Astrocyte (in vitro differentiated cells and primary cell): ENCODE measurements at regions not wholly inside any gene's neighbourhood (a gene's known extent, or its start where the extent isn't known, plus 50 kb on each side); places are given as distances from the start of the nearest gene placed in this dataset.

Source experiments
- DNase-seq: peaks from one replicate; pipeline ENCODE4 v3.0.0-alpha.2; 2010; ENCODE audit warnings: low read depth
- FAIRE-seq: peaks from 2 replicates; lab custom pipeline; 2011; peaks lifted over from hg19 to GRCh38; lab: Jason Lieb, UNC
- H2AFZ ChIP-seq: 2 replicates; pipeline ENCODE4 v1.6.0; 2012; ENCODE audit warnings: low read depth, low read length, inconsistent platforms
- H3K27ac ChIP-seq: 2 replicates; pipeline ENCODE4 v1.5.1; 2011; ENCODE audit warnings: low read depth, low read length, inconsistent platforms
- H3K27me3 ChIP-seq: 2 replicates; pipeline ENCODE4 v1.6.0; 2011; ENCODE audit warnings: low read length, inconsistent platforms; ENCODE audit not compliant: insufficient read depth
- H3K36me3 ChIP-seq: 2 replicates; pipeline ENCODE4 v1.5.1; 2011; ENCODE audit warnings: low read length, inconsistent platforms; ENCODE audit not compliant: insufficient read depth
- H3K4me1 ChIP-seq: 2 replicates; pipeline ENCODE4 v1.5.1; 2011; ENCODE audit warnings: low read length, inconsistent platforms; ENCODE audit not compliant: insufficient read depth
- H3K4me2 ChIP-seq: 2 replicates; pipeline ENCODE4 v1.6.0; 2012; ENCODE audit warnings: low read length, inconsistent platforms
- H3K4me3 ChIP-seq: 2 replicates; pipeline ENCODE4 v1.5.1; 2011; ENCODE audit warnings: low read depth, mild to moderate bottlenecking, low read length, inconsistent platforms; ENCODE audit not compliant: insufficient read depth
- H3K79me2 ChIP-seq: 2 replicates; pipeline ENCODE4 v1.6.0; 2012; ENCODE audit warnings: mild to moderate bottlenecking, low read length, inconsistent platforms; ENCODE audit not compliant: insufficient read depth
- H3K9ac ChIP-seq: 2 replicates; pipeline ENCODE4 v1.6.0; 2012; ENCODE audit warnings: mild to moderate bottlenecking, low read length, inconsistent platforms
- H3K9me3 ChIP-seq: 2 replicates; pipeline ENCODE4 v1.5.1; 2012; ENCODE audit warnings: low read depth, mild to moderate bottlenecking, low read length, inconsistent platforms; ENCODE audit not compliant: insufficient read depth
- H4K20me1 ChIP-seq: 2 replicates; pipeline ENCODE4 v1.6.0; 2012; ENCODE audit warnings: low read length, inconsistent platforms; ENCODE audit not compliant: insufficient read depth
- H3K27ac Mint-ChIP-seq: one replicate; pipeline ENCODE4 v1.8.0; 2021; ENCODE audit warnings: mild to moderate bottlenecking, mixed read lengths; ENCODE audit not compliant: unreplicated experiment
- H3K27me3 Mint-ChIP-seq: one replicate; pipeline ENCODE4 v1.8.0; 2021; ENCODE audit warnings: low read depth, mixed read lengths; ENCODE audit not compliant: unreplicated experiment
- H3K36me3 Mint-ChIP-seq: one replicate; pipeline ENCODE4 v1.8.0; 2021; ENCODE audit warnings: low read depth, mixed read lengths; ENCODE audit not compliant: unreplicated experiment
- H3K4me1 Mint-ChIP-seq: one replicate; pipeline ENCODE4 v1.8.0; 2021; ENCODE audit warnings: low read depth, mixed read lengths; ENCODE audit not compliant: unreplicated experiment
- H3K4me3 Mint-ChIP-seq: one replicate; pipeline ENCODE4 v1.8.0; 2021; ENCODE audit warnings: mild to moderate bottlenecking, moderate library complexity, mixed read lengths; ENCODE audit not compliant: unreplicated experiment
- H3K9me3 Mint-ChIP-seq: one replicate; pipeline ENCODE4 v1.8.0; 2021; ENCODE audit warnings: mild to moderate bottlenecking, mixed read lengths; ENCODE audit not compliant: unreplicated experiment
- EZH2 ChIP-seq: IDR thresholded peaks from 2 replicates; pipeline ENCODE4 v1.6.1; 2012; ENCODE audit warnings: mild to moderate bottlenecking, low read length, inconsistent platforms; ENCODE audit not compliant: insufficient read depth
- TF ChIP-seq, protein P1 (sequence below): IDR thresholded peaks from 2 replicates; pipeline ENCODE4 v1.5.1; 2011; ENCODE audit warnings: low read depth, mild to moderate bottlenecking, inconsistent platforms, low read length, moderate library complexity; ENCODE audit not compliant: insufficient read depth

DNA sequence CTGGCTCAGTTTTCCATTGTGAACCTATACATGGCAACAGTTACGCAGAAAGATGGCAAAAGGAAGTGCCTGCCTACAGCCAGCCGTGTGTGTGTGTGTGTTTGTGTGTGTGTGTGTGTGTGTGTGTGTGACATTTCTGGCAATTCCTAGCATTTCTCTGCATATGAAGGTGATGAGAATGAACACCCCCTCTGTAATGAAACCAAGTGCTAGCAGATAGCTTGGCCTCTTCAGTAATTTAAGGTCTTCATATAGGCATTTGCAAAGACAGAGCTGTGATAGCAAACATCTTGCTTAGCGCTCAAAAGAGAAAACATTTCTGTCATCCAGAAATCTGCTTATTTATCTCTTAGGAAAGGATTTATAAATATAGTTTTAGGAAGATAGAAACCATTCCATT lies 389.1 kb downstream of the AACS start:
- DNase-seq (no peak), FAIRE-seq (no peak)
- no peaks in the 10 kb centered on the region for H3K27me3 Mint-ChIP-seq
- Histone ChIP-seq H3K36me3 (no peaks in the 10 kb centered on the region), H4K20me1 (no peaks in the 10 kb centered on the region), H2AFZ (no peak overlapping the region), H3K4me1 (no peaks in the 10 kb centered on the region), H3K4me3 (no peak overlapping the region), H3K27ac (no peak overlapping the region), H3K9ac (no peak overlapping the region), H3K9me3 (no peaks in the 10 kb centered on the region), H3K4me2 (no peak overlapping the region), H3K79me2 (no peaks in the 10 kb centered on the region), H3K27me3 (no peaks in the 10 kb centered on the region)
- TF ChIP-seq, protein P1, sequence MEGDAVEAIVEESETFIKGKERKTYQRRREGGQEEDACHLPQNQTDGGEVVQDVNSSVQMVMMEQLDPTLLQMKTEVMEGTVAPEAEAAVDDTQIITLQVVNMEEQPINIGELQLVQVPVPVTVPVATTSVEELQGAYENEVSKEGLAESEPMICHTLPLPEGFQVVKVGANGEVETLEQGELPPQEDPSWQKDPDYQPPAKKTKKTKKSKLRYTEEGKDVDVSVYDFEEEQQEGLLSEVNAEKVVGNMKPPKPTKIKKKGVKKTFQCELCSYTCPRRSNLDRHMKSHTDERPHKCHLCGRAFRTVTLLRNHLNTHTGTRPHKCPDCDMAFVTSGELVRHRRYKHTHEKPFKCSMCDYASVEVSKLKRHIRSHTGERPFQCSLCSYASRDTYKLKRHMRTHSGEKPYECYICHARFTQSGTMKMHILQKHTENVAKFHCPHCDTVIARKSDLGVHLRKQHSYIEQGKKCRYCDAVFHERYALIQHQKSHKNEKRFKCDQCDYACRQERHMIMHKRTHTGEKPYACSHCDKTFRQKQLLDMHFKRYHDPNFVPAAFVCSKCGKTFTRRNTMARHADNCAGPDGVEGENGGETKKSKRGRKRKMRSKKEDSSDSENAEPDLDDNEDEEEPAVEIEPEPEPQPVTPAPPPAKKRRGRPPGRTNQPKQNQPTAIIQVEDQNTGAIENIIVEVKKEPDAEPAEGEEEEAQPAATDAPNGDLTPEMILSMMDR = no peak
- TF ChIP-seq EZH2 = no peak
- no peak overlapping the region for H3K27ac Mint-ChIP-seq
- H3K36me3 Mint-ChIP-seq = no peaks in the 10 kb centered on the region
- H3K4me1 Mint-ChIP-seq = no peaks in the 10 kb centered on the region
- no peak overlapping the region for H3K4me3 Mint-ChIP-seq
- peaks cover 5% of the 10 kb centered on the region for H3K9me3 Mint-ChIP-seq

DNA sequence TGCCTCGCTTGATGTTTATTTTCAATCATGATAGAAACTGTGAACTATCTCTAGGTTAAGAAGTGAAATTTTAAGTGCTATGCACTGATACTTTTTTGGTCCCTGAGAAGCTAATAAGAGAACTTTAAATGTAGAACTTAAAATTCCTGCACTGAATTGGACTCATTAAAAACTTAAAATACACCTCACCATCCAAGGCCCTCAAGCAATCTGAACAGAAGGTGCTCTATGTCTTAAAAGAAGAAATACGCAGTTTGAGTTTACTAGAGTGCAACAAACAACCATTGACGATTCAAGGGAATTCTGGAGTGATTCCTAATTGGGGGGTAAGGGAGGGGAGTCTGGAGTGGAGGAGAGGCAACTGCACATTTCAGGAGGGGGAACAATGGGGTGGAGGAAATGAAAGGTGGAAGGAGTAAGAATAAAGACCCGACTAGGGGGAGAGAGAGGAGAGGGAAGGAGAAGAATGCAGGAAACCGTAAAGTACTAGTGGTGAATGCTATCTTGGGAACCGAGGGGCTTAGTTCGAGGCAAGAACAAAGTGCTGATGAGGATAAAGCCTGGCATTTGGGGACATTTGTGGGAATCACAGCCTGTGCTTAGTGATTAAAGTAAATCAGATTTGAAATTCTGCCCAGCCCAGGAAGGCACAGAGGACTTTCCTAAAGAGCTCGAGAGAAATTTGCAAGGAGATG lies 389.7 kb downstream of the AACS start:
- H3K4me1 Mint-ChIP-seq = no peaks in the 10 kb centered on the region

DNA sequence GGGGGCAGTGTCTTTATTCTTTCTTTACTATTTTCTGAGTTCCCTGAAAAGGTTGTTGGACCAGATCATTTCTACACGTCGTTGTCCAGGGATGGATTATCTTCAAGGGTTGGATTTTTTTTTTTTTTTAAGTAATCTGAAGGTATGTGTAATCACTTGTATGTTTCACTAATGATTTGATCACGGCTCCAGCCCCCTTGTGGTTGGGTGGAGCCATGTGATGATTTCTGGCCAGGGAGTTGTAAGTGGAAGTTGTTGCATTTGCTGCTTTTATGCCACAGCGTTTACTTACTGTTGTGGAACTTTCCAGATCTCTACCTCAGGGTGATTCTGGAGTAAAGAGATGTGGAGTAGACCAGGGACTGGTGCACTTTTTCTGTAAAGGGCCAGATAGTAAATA lies 390.3 kb downstream of the AACS start:
- no peak overlapping the region for H3K4me2 ChIP-seq
- Mint-ChIP-seq H3K27ac (no peak overlapping the region), H3K4me3 (no peak overlapping the region), H3K27me3 (no peaks in the 10 kb centered on the region), H3K36me3 (no peaks in the 10 kb centered on the region), H3K9me3 (peaks cover 5% of the 10 kb centered on the region), H3K4me1 (no peaks in the 10 kb centered on the region)
- no peak overlapping the region for H2AFZ ChIP-seq
- DNase-seq (no peak), FAIRE-seq (no peak)
- H3K9me3 ChIP-seq = no peaks in the 10 kb centered on the region
- no peak overlapping the region for H3K4me3 ChIP-seq
- H3K36me3 ChIP-seq = no peaks in the 10 kb centered on the region
- H3K4me1 ChIP-seq = no peaks in the 10 kb centered on the region
- H3K27me3 ChIP-seq = no peaks in the 10 kb centered on the region
- TF ChIP-seq, protein P1 = no peak
- no peak for TF ChIP-seq EZH2
- no peaks in the 10 kb centered on the region for H3K79me2 ChIP-seq
- H3K27ac ChIP-seq = no peak overlapping the region
- H4K20me1 ChIP-seq = no peaks in the 10 kb centered on the region
- no peak overlapping the region for H3K9ac ChIP-seq

More for the DNA sequence above, 389.7 kb downstream of the AACS start:
- H4K20me1 ChIP-seq = no peaks in the 10 kb centered on the region
- Mint-ChIP-seq H3K27me3 (no peaks in the 10 kb centered on the region), H3K4me3 (no peak overlapping the region), H3K36me3 (no peaks in the 10 kb centered on the region), H3K27ac (no peak overlapping the region), H3K9me3 (peaks cover 5% of the 10 kb centered on the region)
- H3K4me1 ChIP-seq = no peaks in the 10 kb centered on the region
- no peak for FAIRE-seq
- no peak overlapping the region for H3K4me3 ChIP-seq
- H3K9me3 ChIP-seq = no peaks in the 10 kb centered on the region
- no peak overlapping the region for H2AFZ ChIP-seq
- no peak for DNase-seq
- no peak overlapping the region for H3K27ac ChIP-seq
- no peak overlapping the region for H3K4me2 ChIP-seq
- no peaks in the 10 kb centered on the region for H3K27me3 ChIP-seq
- H3K9ac ChIP-seq = no peak overlapping the region
- no peak for TF ChIP-seq EZH2
- TF ChIP-seq, protein P1 = no peak
- H3K36me3 ChIP-seq = no peaks in the 10 kb centered on the region
- no peaks in the 10 kb centered on the region for H3K79me2 ChIP-seq
